ENCODE measurements at regions not wholly inside any gene's neighbourhood (a gene's known extent, or its start where the extent isn't known, plus 50 kb on each side); places are given as distances from the start of the nearest gene placed in this dataset.
"Not testable (repeated sequence)": the region's sequence is repeated elsewhere in the genome, so short reads cannot be mapped to it uniquely, and the experiment has no call there.

GRCh38 chr9:61953108-61953507 lies 763.3 kb downstream of the SPATA31A7 start:
- WGBS, 2 donors = no CpG with 5 or more reads among the region's 6 CpGs
- not testable (repeated sequence) for H3K27me3 ChIP-seq; ATAC-seq (ENCODE audit: low FRiP score in 2 of 2); H3K36me3 ChIP-seq; H3K4me3 ChIP-seq; H3K9me3 ChIP-seq; H3K27ac ChIP-seq; H3K4me1 ChIP-seq; DNase-seq

GRCh38 chr9:61971635-61972034 lies 781.8 kb downstream of the SPATA31A7 start:
- WGBS, 2 donors = 59% methylated on average over 5 of the region's 9 CpGs; no CpG with 5 or more reads in 1 of the 2 donors
- peak in 1 of 2 donors; percentile 47 for DNase-seq
- not testable (repeated sequence) for H3K4me3 ChIP-seq; H3K27ac ChIP-seq; H3K9me3 ChIP-seq; H3K36me3 ChIP-seq; H3K27me3 ChIP-seq; H3K4me1 ChIP-seq; ATAC-seq (ENCODE audit: low FRiP score in 2 of 2)

- H3K27me3 ChIP-seq; H3K36me3 ChIP-seq; H3K9me3 ChIP-seq; DNase-seq; H3K4me1 ChIP-seq; ATAC-seq (ENCODE audit: low FRiP score in 2 of 2); H3K27ac ChIP-seq; H3K4me3 ChIP-seq: not testable (repeated sequence)
- 77 to 81% methylated on average over 3 to 6 of the region's 9 CpGs for WGBS, 2 donors
Measured at GRCh38 chr9:61974501-61974900, 784.7 kb downstream of the SPATA31A7 start.

- not testable (repeated sequence) for H3K27me3 ChIP-seq; H3K36me3 ChIP-seq; ATAC-seq (ENCODE audit: low FRiP score in 2 of 2); DNase-seq; H3K9me3 ChIP-seq; H3K4me3 ChIP-seq; H3K27ac ChIP-seq; H3K4me1 ChIP-seq
- whole genome bisulfite sequencing, 2 donors = no CpG with 5 or more reads among the region's 15 CpGs
Measured at GRCh38 chr9:61976318-61976717, 786.5 kb downstream of the SPATA31A7 start.

- H3K27me3 ChIP-seq; H3K9me3 ChIP-seq; H3K36me3 ChIP-seq; H3K27ac ChIP-seq; H3K4me1 ChIP-seq; ATAC-seq (ENCODE audit: low FRiP score in 2 of 2); H3K4me3 ChIP-seq: not testable (repeated sequence)
- DNase-seq = peak in 1 of 2 donors; percentile 47
- 87 to 91% methylated on average over 11 of the region's 16 CpGs for WGBS, 2 donors
Measured at GRCh38 chr9:61982727-61983126, 792.9 kb downstream of the SPATA31A7 start.

GRCh38 chr9:61983441-61983840 lies 793.6 kb downstream of the SPATA31A7 start:
- not testable (repeated sequence) for H3K27ac ChIP-seq; H3K4me3 ChIP-seq; H3K36me3 ChIP-seq; H3K4me1 ChIP-seq; H3K9me3 ChIP-seq; H3K27me3 ChIP-seq; DNase-seq; ATAC-seq (ENCODE audit: low FRiP score in 2 of 2)
- WGBS, 2 donors = no CpG with 5 or more reads among the region's 8 CpGs

- not testable (repeated sequence) for H3K4me1 ChIP-seq
- 65 to 69% methylated on average over 7 to 8 of the region's 9 CpGs for WGBS, 2 donors
- DNase-seq = peak in 1 of 2 donors; percentile 20
Measured at GRCh38 chr9:61983954-61984353, 794.1 kb downstream of the SPATA31A7 start.

GRCh38 chr9:61984513-61984912 lies 794.7 kb downstream of the SPATA31A7 start:
- H3K36me3 ChIP-seq; H3K27ac ChIP-seq; H3K27me3 ChIP-seq; H3K4me1 ChIP-seq; H3K9me3 ChIP-seq; H3K4me3 ChIP-seq; ATAC-seq (ENCODE audit: low FRiP score in 2 of 2): not testable (repeated sequence)
- 57% methylated on average over 2 of the region's 5 CpGs; no CpG with 5 or more reads in 1 of the 2 donors for WGBS, 2 donors
- DNase-seq = peak in 1 of 2 donors; percentile 24

More at GRCh38 chr9:61983954-61984353, 794.1 kb downstream of the SPATA31A7 start:
- H3K27me3 ChIP-seq; ATAC-seq (ENCODE audit: low FRiP score in 2 of 2); H3K9me3 ChIP-seq; H3K4me3 ChIP-seq; H3K27ac ChIP-seq; H3K36me3 ChIP-seq: not testable (repeated sequence)

- not testable (repeated sequence) for ATAC-seq (ENCODE audit: low FRiP score in 2 of 2)
Measured at GRCh38 chr9:61992110-61992509, 802.3 kb downstream of the SPATA31A7 start.

GRCh38 chr9:62032441-62032840 lies 842.6 kb downstream of the SPATA31A7 start:
- no CpG with 5 or more reads among the region's 3 CpGs for WGBS, 2 donors
- not testable (repeated sequence) for H3K27ac ChIP-seq, DNase-seq

More at GRCh38 chr9:61992110-61992509, 802.3 kb downstream of the SPATA31A7 start:
- H3K9me3 ChIP-seq, H3K36me3 ChIP-seq, H3K27ac ChIP-seq, DNase-seq, H3K4me1 ChIP-seq, H3K27me3 ChIP-seq, H3K4me3 ChIP-seq: not testable (repeated sequence)
- WGBS, 2 donors = 95 to 98% methylated on average over 5 to 6 of the region's 6 CpGs

GRCh38 chr9:62038260-62038659 lies 848.4 kb downstream of the SPATA31A7 start:
- H3K4me1 ChIP-seq; H3K27me3 ChIP-seq; H3K4me3 ChIP-seq; H3K36me3 ChIP-seq; H3K9me3 ChIP-seq; ATAC-seq (ENCODE audit: low FRiP score in 2 of 2); H3K27ac ChIP-seq; DNase-seq: not testable (repeated sequence)
- no CpG with 5 or more reads among the region's 7 CpGs for WGBS, 2 donors

More at GRCh38 chr9:62032441-62032840, 842.6 kb downstream of the SPATA31A7 start:
- not testable (repeated sequence) for H3K4me1 ChIP-seq; H3K9me3 ChIP-seq; H3K4me3 ChIP-seq; H3K36me3 ChIP-seq; H3K27me3 ChIP-seq; ATAC-seq (ENCODE audit: low FRiP score in 2 of 2)

GRCh38 chr9:62058155-62058554 lies 868.3 kb downstream of the SPATA31A7 start:
- not testable (repeated sequence) for H3K36me3 ChIP-seq; H3K4me1 ChIP-seq; H3K9me3 ChIP-seq; H3K4me3 ChIP-seq; H3K27me3 ChIP-seq; H3K27ac ChIP-seq; DNase-seq; ATAC-seq (ENCODE audit: low FRiP score in 2 of 2)
- WGBS, 2 donors = no CpG with 5 or more reads among the region's 3 CpGs

GRCh38 chr9:62071043-62071442 lies 881.2 kb downstream of the SPATA31A7 start:
- H3K27me3 ChIP-seq; H3K27ac ChIP-seq; ATAC-seq (ENCODE audit: low FRiP score in 2 of 2); H3K4me1 ChIP-seq; H3K4me3 ChIP-seq; DNase-seq; H3K36me3 ChIP-seq; H3K9me3 ChIP-seq: not testable (repeated sequence)
- no CpG with 5 or more reads among the region's 5 CpGs for WGBS, 2 donors

GRCh38 chr9:62073401-62073800 lies 883.6 kb downstream of the SPATA31A7 start:
- H3K9me3 ChIP-seq; H3K27me3 ChIP-seq; H3K27ac ChIP-seq; H3K4me3 ChIP-seq; ATAC-seq (ENCODE audit: low FRiP score in 2 of 2); DNase-seq; H3K36me3 ChIP-seq; H3K4me1 ChIP-seq: not testable (repeated sequence)
- no CpG with 5 or more reads among the region's 10 CpGs for WGBS, 2 donors
